Vagina (tissue), 2 donors: ENCODE measurements at regions not wholly inside any gene's neighbourhood (a gene's known extent, or its start where the extent isn't known, plus 50 kb on each side); places are given as distances from the start of the nearest gene placed in this dataset.
A peak's percentile ranks its signal among the peaks of the same experiment; 100 is the strongest.

Source experiments
- DNase-seq, 2 donors: peaks; one replicate each; pipeline ENCODE4 v3.0.0-alpha.2; 2017; ENCODE audit errors: extremely low spot score in 2 of 2
- H3K27ac ChIP-seq: fragments of 200-600 bp; sonication (generic); one replicate; pipeline ENCODE4 v1.5.1; 2019
- H3K27me3 ChIP-seq: fragments of 200-600 bp; sonication (generic); one replicate; pipeline ENCODE4 v1.5.1; 2019
- H3K36me3 ChIP-seq, 2 donors: fragments of 200-600 bp; sonication (generic); one replicate each; pipeline ENCODE4 v1.5.1; 2017 to 2019
- H3K4me1 ChIP-seq: fragments of 200-600 bp; sonication (generic); one replicate; pipeline ENCODE4 v1.5.1; 2019
- H3K4me3 ChIP-seq, 2 donors: fragments of 200-600 bp; sonication (generic); 1 replicate in 1 of 2; 2 replicates in 1 of 2; pipeline ENCODE4 v1.5.1; 2016 to 2019
- H3K9me3 ChIP-seq: fragments of 200-600 bp; sonication (generic); one replicate; pipeline ENCODE4 v1.5.1; 2019
- CTCF ChIP-seq, 3 experiments: fragments of 450-650 bp in 2 of 3; fragments of 200-600 bp in 1 of 3; sonication (generic) in 1 of 3; IDR thresholded peaks; one replicate each; pipeline ENCODE4 v1.5.1; 2017 to 2019; ENCODE audit warnings: antibody characterized with exemption in 3 of 3, mild to moderate bottlenecking in 2 of 3, moderate library complexity in 2 of 3
- POLR2A ChIP-seq, 2 donors: fragments of 450-650 bp; IDR thresholded peaks; one replicate each; pipeline ENCODE4 v1.6.1; 2017; ENCODE audit warnings: antibody characterized with exemption in 2 of 2, mild to moderate bottlenecking in 2 of 2, moderate library complexity in 2 of 2
- POLR2AphosphoS5 ChIP-seq, 2 donors: sonication (generic); formaldehyde crosslinking; IDR thresholded peaks; one replicate each; pipeline ENCODE4 v1.9.0; 2017; ENCODE audit warnings: antibody characterized with exemption in 2 of 2, mild to moderate bottlenecking in 2 of 2, low read depth in 1 of 2; ENCODE audit not compliant: insufficient read depth in 1 of 2
- intact Hi-C: fragments of 100-400 bp; cut with DNase I; formaldehyde crosslinking; loops from one replicate; pipeline ENCODE4 v1.15.1; 2023

GRCh38 chr20:19934792-19935491 lies 82.2 kb upstream of the NAA20 start:
- intact Hi-C loops, result no loop called here
- H3K27ac ChIP-seq, result peak overlapping the region; percentile 81
- TF ChIP-seq POLR2A (IDR thresholded peaks at IDR 0.05), result no peak
- peak; percentile 28 to 82 for TF ChIP-seq POLR2AphosphoS5 (IDR thresholded peaks at IDR 0.05; ENCODE audit: insufficient read depth in 1 of 2, low read depth in 1 of 2)
- H3K27me3 ChIP-seq, result no peaks in the 10 kb centered on the region
- no peaks in the 10 kb centered on the region for H3K9me3 ChIP-seq
- H3K36me3 ChIP-seq, result no peaks in the 10 kb centered on the region
- H3K4me3 ChIP-seq, result peak overlapping the region in 1 of 2 donors; percentile 29
- no peak for DNase-seq
- peaks cover 36% of the 10 kb centered on the region for H3K4me1 ChIP-seq

- intact Hi-C loops, result no loop called here
- Histone ChIP-seq H3K27ac (peak overlapping the region; percentile 81), H3K36me3 (peaks cover 0 to 3% of the 10 kb centered on the region in 2 donors), H3K9me3 (no peaks in the 10 kb centered on the region), H3K4me1 (peaks cover 29% of the 10 kb centered on the region), H3K4me3 (peak overlapping the region; percentile 9 to 29), H3K27me3 (no peaks in the 10 kb centered on the region)
- no peak for DNase-seq
- TF ChIP-seq CTCF (IDR thresholded peaks at IDR 0.05), result no peak
- peak in 1 of 2 donors; percentile 10 for TF ChIP-seq POLR2AphosphoS5 (IDR thresholded peaks at IDR 0.05; ENCODE audit: insufficient read depth in 1 of 2, low read depth in 1 of 2)
- TF ChIP-seq POLR2A (IDR thresholded peaks at IDR 0.05), result no peak
These were observed 81.3 kb upstream of the NAA20 start for GRCh38 chr20:19935842-19936241.

- H3K27ac ChIP-seq, result peak overlapping the region; percentile 49
- peaks cover 29% of the 10 kb centered on the region for H3K4me1 ChIP-seq
- TF ChIP-seq POLR2A (IDR thresholded peaks at IDR 0.05) (no peak), POLR2AphosphoS5 (IDR thresholded peaks at IDR 0.05; ENCODE audit: insufficient read depth in 1 of 2, low read depth in 1 of 2) (no peak), CTCF (IDR thresholded peaks at IDR 0.05) (no peak)
- no peaks in the 10 kb centered on the region for H3K9me3 ChIP-seq
- no peaks in the 10 kb centered on the region for H3K27me3 ChIP-seq
- intact Hi-C loops, result no loop called here
- DNase-seq, result no peak
- peaks cover 0 to 5% of the 10 kb centered on the region in 2 donors for H3K36me3 ChIP-seq
- peak overlapping the region in 1 of 2 donors; percentile 29 for H3K4me3 ChIP-seq
These were observed 80.5 kb upstream of the NAA20 start for GRCh38 chr20:19936466-19937200.

GRCh38 chr20:19937218-19937617 lies 79.9 kb upstream of the NAA20 start:
- no peak for DNase-seq
- H3K27ac ChIP-seq, result peak overlapping the region; percentile 49
- H3K4me3 ChIP-seq, result no peak overlapping the region
- H3K36me3 ChIP-seq, result peaks cover 0 to 5% of the 10 kb centered on the region in 2 donors
- no peak for TF ChIP-seq POLR2A (IDR thresholded peaks at IDR 0.05)
- no peak for TF ChIP-seq POLR2AphosphoS5 (IDR thresholded peaks at IDR 0.05; ENCODE audit: insufficient read depth in 1 of 2, low read depth in 1 of 2)
- no peak for TF ChIP-seq CTCF (IDR thresholded peaks at IDR 0.05)
- H3K27me3 ChIP-seq, result no peaks in the 10 kb centered on the region
- H3K4me1 ChIP-seq, result peaks cover 23% of the 10 kb centered on the region
- H3K9me3 ChIP-seq, result no peaks in the 10 kb centered on the region
- intact Hi-C loops, result no loop called here

GRCh38 chr20:19937651-19938420 lies 79.3 kb upstream of the NAA20 start:
- no peak for DNase-seq
- H3K4me1 ChIP-seq, result peaks cover 22% of the 10 kb centered on the region
- no peaks in the 10 kb centered on the region for H3K27me3 ChIP-seq
- H3K36me3 ChIP-seq, result peaks cover 0 to 5% of the 10 kb centered on the region in 2 donors
- intact Hi-C loops, result no loop called here
- H3K4me3 ChIP-seq, result no peak overlapping the region
- TF ChIP-seq POLR2AphosphoS5 (IDR thresholded peaks at IDR 0.05; ENCODE audit: insufficient read depth in 1 of 2, low read depth in 1 of 2) (no peak), CTCF (IDR thresholded peaks at IDR 0.05) (no peak), POLR2A (IDR thresholded peaks at IDR 0.05) (no peak)
- H3K9me3 ChIP-seq, result no peaks in the 10 kb centered on the region
- peak overlapping the region; percentile 47 for H3K27ac ChIP-seq
